ENCODE measurements at regions not wholly inside any gene's neighbourhood (a gene's known extent, or its start where the extent isn't known, plus 50 kb on each side); places are given as distances from the start of the nearest gene placed in this dataset.

DNA sequence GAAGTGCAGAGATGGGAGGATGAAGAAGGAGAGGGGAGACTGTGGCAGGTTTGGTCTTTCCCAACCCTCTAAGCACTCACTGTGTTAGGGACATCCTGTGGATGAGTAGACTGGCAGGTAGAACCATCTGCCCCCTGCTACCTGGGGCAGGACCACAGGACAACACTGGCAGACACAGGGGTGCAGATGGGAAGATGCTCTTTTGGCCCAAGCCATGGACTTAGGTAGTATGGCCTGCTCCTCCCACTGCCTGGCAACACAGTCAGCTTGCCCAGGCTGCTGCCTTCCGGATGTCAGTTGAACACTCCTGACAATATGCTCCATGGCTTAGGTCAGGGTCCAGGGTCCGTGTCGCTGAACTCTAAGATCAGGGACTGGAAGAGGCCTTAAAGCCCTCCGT, 140.7 kb upstream of the NAV2 start:
- no peak overlapping the region for H3K4me3 Mint-ChIP-seq
- WGBS (ENCODE audit: insufficient coverage), result 89% methylated on average over 3 of the region's 4 CpGs
- intact Hi-C loops (cut with micrococcal nuclease), result no loop called here

DNA sequence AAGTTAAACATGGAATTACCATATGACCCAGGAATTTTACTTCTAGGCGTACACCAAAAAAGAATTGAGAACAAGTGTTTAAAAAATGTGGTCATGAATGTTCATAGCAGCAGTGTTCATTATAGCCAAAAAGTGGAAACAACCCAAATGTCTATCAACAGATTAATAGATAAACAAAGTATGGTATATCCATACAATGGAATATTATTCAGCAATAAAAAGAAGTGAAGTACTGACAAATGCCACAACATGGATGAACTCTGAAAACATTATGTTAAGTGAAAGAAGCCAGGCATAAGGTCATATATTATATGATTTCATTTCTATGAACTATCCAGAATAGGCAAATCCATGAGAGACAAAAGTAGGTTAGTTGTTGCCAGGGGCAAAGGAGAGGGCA, 141.7 kb upstream of the NAV2 start:
- Histone ChIP-seq H3K4me3 (ENCODE audit: control extremely low read depth in 1 of 5, extremely low read depth in 1 of 5, insufficient read depth in 1 of 5, low read depth in 2 of 5, low read length in 4 of 5) (no peak overlapping the region), H3K4me2 (replicated peaks; ENCODE audit: low read depth, low read length, poor library complexity, severe bottlenecking) (no peak overlapping the region), H4K20me1 (ENCODE audit: control insufficient read depth, insufficient read depth, low read length, poor library complexity, severe bottlenecking) (no peaks in the 10 kb centered on the region), H3K9me3 (ENCODE audit: control extremely low read depth in 1 of 3, control insufficient read depth in 2 of 3, insufficient read depth in 1 of 3, low read length in 2 of 3) (no peaks in the 10 kb centered on the region), H3K9ac (ENCODE audit: low read length) (no peak overlapping the region), H3K27me3 (replicated peaks in 1 of 4; ENCODE audit: control extremely low read depth in 1 of 4, control insufficient read depth in 3 of 4, insufficient read depth in 4 of 4, low read length in 3 of 4) (peaks cover 0 to 14% (median 2%) of the 10 kb centered on the region in 4 experiments), H2AFZ (ENCODE audit: insufficient read depth, low read depth, low read length, poor library complexity, severe bottlenecking) (no peak overlapping the region), H3K4me1 (ENCODE audit: control insufficient read depth in 2 of 2, insufficient read depth in 2 of 2, low read length in 2 of 2) (no peaks in the 10 kb centered on the region), H3K27ac (ENCODE audit: low read length in 2 of 2) (no peak overlapping the region), H3K36me3 (replicated peaks in 1 of 2; ENCODE audit: control extremely low read depth in 1 of 2, control insufficient read depth in 1 of 2, extremely low read depth in 1 of 2, insufficient read depth in 2 of 2, low read length in 1 of 2) (no peaks in the 10 kb centered on the region), H3K79me2 (ENCODE audit: control insufficient read depth, insufficient read depth, low read length) (no peaks in the 10 kb centered on the region)
- POLR2A ChIA-PET, result no interaction called here
- no peak for ATAC-seq (ENCODE audit: low read depth)
- intact Hi-C loops (cut with micrococcal nuclease), result no loop called here
- Mint-ChIP-seq H3K9me3 (ENCODE audit: insufficient read depth) (no peaks in the 10 kb centered on the region), H3K27ac (no peak overlapping the region), H3K4me1 (no peaks in the 10 kb centered on the region), H3K4me3 (no peak overlapping the region), H3K27me3 (peaks cover 12% of the 10 kb centered on the region)
- no CpG with 5 or more reads among the region's 1 CpG for WGBS (ENCODE audit: insufficient coverage)
- no peak for TF ChIP-seq EZH2 (IDR thresholded peaks at IDR 0.05; ENCODE audit: borderline replicate concordance, insufficient read depth, low read depth, low read length, poor library complexity, severe bottlenecking)
- TF ChIP-seq CTCF (IDR thresholded peaks at IDR 0.05), result no peak
- DNase-seq, result no peak
- CTCF ChIA-PET, result no interaction called here

More for the DNA sequence above, 140.7 kb upstream of the NAV2 start:
- Histone ChIP-seq H3K27ac (ENCODE audit: low read length in 2 of 2) (no peak overlapping the region), H4K20me1 (ENCODE audit: control insufficient read depth, insufficient read depth, low read length, poor library complexity, severe bottlenecking) (no peaks in the 10 kb centered on the region), H3K79me2 (ENCODE audit: control insufficient read depth, insufficient read depth, low read length) (no peaks in the 10 kb centered on the region), H3K4me1 (ENCODE audit: control insufficient read depth in 2 of 2, insufficient read depth in 2 of 2, low read length in 2 of 2) (no peaks in the 10 kb centered on the region), H3K4me3 (ENCODE audit: control extremely low read depth in 1 of 5, extremely low read depth in 1 of 5, insufficient read depth in 1 of 5, low read depth in 2 of 5, low read length in 4 of 5) (no peak overlapping the region), H2AFZ (ENCODE audit: insufficient read depth, low read depth, low read length, poor library complexity, severe bottlenecking) (no peak overlapping the region), H3K36me3 (replicated peaks in 1 of 2; ENCODE audit: control extremely low read depth in 1 of 2, control insufficient read depth in 1 of 2, extremely low read depth in 1 of 2, insufficient read depth in 2 of 2, low read length in 1 of 2) (no peaks in the 10 kb centered on the region), H3K9ac (ENCODE audit: low read length) (no peak overlapping the region), H3K27me3 (replicated peaks in 1 of 4; ENCODE audit: control extremely low read depth in 1 of 4, control insufficient read depth in 3 of 4, insufficient read depth in 4 of 4, low read length in 3 of 4) (peaks cover 0 to 14% (median 2%) of the 10 kb centered on the region in 4 experiments), H3K9me3 (ENCODE audit: control extremely low read depth in 1 of 3, control insufficient read depth in 2 of 3, insufficient read depth in 1 of 3, low read length in 2 of 3) (no peaks in the 10 kb centered on the region), H3K4me2 (replicated peaks; ENCODE audit: low read depth, low read length, poor library complexity, severe bottlenecking) (no peak overlapping the region)
- peaks cover 12% of the 10 kb centered on the region for H3K27me3 Mint-ChIP-seq
- TF ChIP-seq EZH2 (IDR thresholded peaks at IDR 0.05; ENCODE audit: borderline replicate concordance, insufficient read depth, low read depth, low read length, poor library complexity, severe bottlenecking), result no peak
- TF ChIP-seq CTCF (IDR thresholded peaks at IDR 0.05), result no peak
- H3K4me1 Mint-ChIP-seq, result no peaks in the 10 kb centered on the region
- CTCF ChIA-PET, result interaction anchor here (0.9 to 1.8 kb wide), 3 partner anchors 8 to 18 kb away, joined by 3 to 7 read pairs (median 4); no protein-coding TSS in a partner anchor
- H3K9me3 Mint-ChIP-seq (ENCODE audit: insufficient read depth), result no peaks in the 10 kb centered on the region
- no peak for ATAC-seq (ENCODE audit: low read depth)
- POLR2A ChIA-PET, result no interaction called here
- no peak for DNase-seq
- no peak overlapping the region for H3K27ac Mint-ChIP-seq

All from B cell (primary cell).